H9 (cell line): ENCODE measurements at regions not wholly inside any gene's neighbourhood (a gene's known extent, or its start where the extent isn't known, plus 50 kb on each side); places are given as distances from the start of the nearest gene placed in this dataset.

Experiments
- DNase-seq: peaks from one replicate; pipeline ENCODE4 v3.0.0-alpha.2; 2017
- H2AFZ ChIP-seq: one replicate; pipeline ENCODE4 v1.6.1; 2013; ENCODE audit warnings: mild to moderate bottlenecking, low read length, control low read depth, moderate library complexity
- H2AK5ac ChIP-seq: 2 replicates; pipeline ENCODE4 v1.6.1; 2013; ENCODE audit warnings: low read length, control low read depth, mixed read lengths; ENCODE audit not compliant: insufficient read length
- H2BK120ac ChIP-seq: one replicate; pipeline ENCODE4 v1.6.1; 2013; ENCODE audit warnings: low read depth, mild to moderate bottlenecking, low read length, control low read depth, inconsistent platforms; ENCODE audit not compliant: poor library complexity, severe bottlenecking
- H2BK12ac ChIP-seq: 2 replicates; pipeline ENCODE4 v1.6.1; 2013; ENCODE audit warnings: low read length, control low read depth, mixed read lengths, low read depth; ENCODE audit not compliant: insufficient read length
- H2BK15ac ChIP-seq: 2 replicates; pipeline ENCODE4 v1.6.1; 2013; ENCODE audit warnings: low read depth, low read length, control low read depth
- H2BK20ac ChIP-seq: one replicate; pipeline ENCODE4 v1.6.1; 2013; ENCODE audit warnings: low read depth, mild to moderate bottlenecking, low read length, control low read depth, inconsistent platforms; ENCODE audit not compliant: poor library complexity, severe bottlenecking
- H2BK5ac ChIP-seq: 2 replicates; pipeline ENCODE4 v1.6.1; 2013; ENCODE audit warnings: low read length, control low read depth, mixed read lengths; ENCODE audit not compliant: insufficient read length
- H3K14ac ChIP-seq: 2 replicates; pipeline ENCODE4 v1.6.1; 2013; ENCODE audit warnings: low read length, control low read depth; ENCODE audit not compliant: insufficient read depth
- H3K18ac ChIP-seq: 2 replicates; pipeline ENCODE4 v1.6.1; 2013; ENCODE audit warnings: low read depth, mild to moderate bottlenecking, mixed read lengths, low read length, control low read depth; ENCODE audit not compliant: insufficient read length
- H3K23ac ChIP-seq: 2 replicates; pipeline ENCODE4 v1.6.1; 2013; ENCODE audit warnings: low read length, control low read depth, mixed read lengths, low read depth; ENCODE audit not compliant: insufficient read length
- H3K23me2 ChIP-seq: 2 replicates; pipeline ENCODE4 v1.6.1; 2013; ENCODE audit warnings: low read depth, mild to moderate bottlenecking, mixed read lengths, low read length, control low read depth; ENCODE audit not compliant: insufficient read length, poor library complexity, severe bottlenecking
- H3K27ac ChIP-seq: 2 replicates; pipeline ENCODE4 v1.5.1; 2013; ENCODE audit warnings: low read length, control low read depth, mixed read lengths, low read depth; ENCODE audit not compliant: insufficient read length
- H3K27me3 ChIP-seq: 2 replicates; pipeline ENCODE4 v1.6.1; 2013; ENCODE audit warnings: low read length, control low read depth, inconsistent platforms; ENCODE audit not compliant: insufficient read depth
- H3K4ac ChIP-seq: 2 replicates; pipeline ENCODE4 v1.6.1; 2013; ENCODE audit warnings: low read depth, mild to moderate bottlenecking, control low read depth, inconsistent platforms, low read length, moderate library complexity
- H3K4me1 ChIP-seq: 2 replicates; pipeline ENCODE4 v1.6.1; 2013; ENCODE audit warnings: low read length, control low read depth, inconsistent platforms; ENCODE audit not compliant: insufficient read depth
- H3K4me2 ChIP-seq: 2 replicates; pipeline ENCODE4 v1.6.1; 2013; ENCODE audit warnings: low read length, control low read depth, mixed read lengths; ENCODE audit not compliant: insufficient read length, insufficient read depth
- H3K56ac ChIP-seq: 2 replicates; pipeline ENCODE4 v1.6.1; 2013; ENCODE audit warnings: low read depth, mild to moderate bottlenecking, mixed read lengths, low read length, control low read depth; ENCODE audit not compliant: insufficient read length
- H3K79me1 ChIP-seq: 2 replicates; pipeline ENCODE4 v1.6.1; 2013; ENCODE audit warnings: low read depth, mild to moderate bottlenecking, moderate library complexity, low read length, control low read depth, inconsistent platforms; ENCODE audit not compliant: insufficient read depth, poor library complexity, severe bottlenecking
- H3K79me2 ChIP-seq: 2 replicates; pipeline ENCODE4 v1.6.1; 2013; ENCODE audit warnings: low read length, control low read depth, inconsistent platforms; ENCODE audit not compliant: insufficient read depth
- H3K9ac ChIP-seq: 2 replicates; pipeline ENCODE4 v1.6.1; 2013; ENCODE audit warnings: low read length, control low read depth, mixed read lengths; ENCODE audit not compliant: insufficient read length; ENCODE audit errors: extremely low read depth
- H3K9me3 ChIP-seq: one replicate; pipeline ENCODE4 v1.6.1; 2013; ENCODE audit warnings: low read depth, low read length, inconsistent platforms; ENCODE audit not compliant: control insufficient read depth
- H3T11ph ChIP-seq: one replicate; pipeline ENCODE4 v1.6.1; 2013; ENCODE audit warnings: mild to moderate bottlenecking, low read length, control low read depth, inconsistent platforms
- H4K20me1 ChIP-seq: one replicate; pipeline ENCODE4 v1.6.1; 2013; ENCODE audit not compliant: control insufficient read depth, insufficient read length, insufficient read depth
- H4K5ac ChIP-seq: 2 replicates; pipeline ENCODE4 v1.6.1; 2013; ENCODE audit warnings: low read depth, mild to moderate bottlenecking, mixed read lengths, low read length, control low read depth; ENCODE audit not compliant: insufficient read length
- H4K8ac ChIP-seq: replicated peaks from 2 replicates; pipeline ENCODE4 v1.6.1; 2013; ENCODE audit warnings: low read length, control low read depth, mixed read lengths, low read depth; ENCODE audit not compliant: insufficient read length
- H4K91ac ChIP-seq: 2 replicates; pipeline ENCODE4 v1.6.1; 2013; ENCODE audit warnings: low read depth, mild to moderate bottlenecking, moderate library complexity, mixed read lengths, low read length, control low read depth; ENCODE audit not compliant: insufficient read length
- H3K27ac Mint-ChIP-seq, 3 experiments: 2 replicates in 2 of 3; 3 replicates in 1 of 3; pipeline ENCODE4 v1.8.0; 2020 to 2021; ENCODE audit warnings: mixed read lengths in 3 of 3, mild to moderate bottlenecking in 1 of 3, moderate library complexity in 1 of 3
- H3K27me3 Mint-ChIP-seq: 2 replicates; pipeline ENCODE4 v1.8.0; 2021; ENCODE audit warnings: low read depth, mild to moderate bottlenecking, moderate library complexity, mixed read lengths
- H3K36me3 Mint-ChIP-seq, 3 experiments: 2 replicates in 2 of 3; 3 replicates in 1 of 3; pipeline ENCODE4 v1.8.0; 2020 to 2021; ENCODE audit warnings: low read depth in 3 of 3, mixed read lengths in 3 of 3; ENCODE audit not compliant: insufficient read depth in 1 of 3
- H3K4me1 Mint-ChIP-seq, 2 experiments: 2 replicates each; pipeline ENCODE4 v1.8.0; 2020; ENCODE audit warnings: mixed read lengths in 2 of 2
- H3K4me3 Mint-ChIP-seq, 2 experiments: 2 replicates in 1 of 2; 3 replicates in 1 of 2; pipeline ENCODE4 v1.8.0; 2020 to 2021; ENCODE audit warnings: mild to moderate bottlenecking in 2 of 2, mixed read lengths in 2 of 2, moderate library complexity in 1 of 2
- H3K9me3 Mint-ChIP-seq, 2 experiments: 2 replicates in 1 of 2; 3 replicates in 1 of 2; pipeline ENCODE4 v1.8.0; 2020; ENCODE audit warnings: mild to moderate bottlenecking in 2 of 2, mixed read lengths in 2 of 2, moderate library complexity in 1 of 2
- WGBS: extraction: QIAGEN DNeasy Blood & Tissue Kit; methylation state at CpG from one replicate; pipeline ENCODE4 v1.1.7; 2013; ENCODE audit warnings: missing lambda C conversion rate, low lambda C conversion rate, mixed read lengths; ENCODE audit not compliant: insufficient read length; ENCODE audit errors: extremely low coverage; 5-methylcytosine and 5-hydroxymethylcytosine counted together
- TF ChIP-seq, protein P1 (sequence below): fragments of 200-600 bp; sonication (generic); conservative IDR thresholded peaks from 3 replicates; pipeline ENCODE4 v1.8.0; 2021; ENCODE audit warnings: antibody characterized with exemption, mild to moderate bottlenecking

DNA sequence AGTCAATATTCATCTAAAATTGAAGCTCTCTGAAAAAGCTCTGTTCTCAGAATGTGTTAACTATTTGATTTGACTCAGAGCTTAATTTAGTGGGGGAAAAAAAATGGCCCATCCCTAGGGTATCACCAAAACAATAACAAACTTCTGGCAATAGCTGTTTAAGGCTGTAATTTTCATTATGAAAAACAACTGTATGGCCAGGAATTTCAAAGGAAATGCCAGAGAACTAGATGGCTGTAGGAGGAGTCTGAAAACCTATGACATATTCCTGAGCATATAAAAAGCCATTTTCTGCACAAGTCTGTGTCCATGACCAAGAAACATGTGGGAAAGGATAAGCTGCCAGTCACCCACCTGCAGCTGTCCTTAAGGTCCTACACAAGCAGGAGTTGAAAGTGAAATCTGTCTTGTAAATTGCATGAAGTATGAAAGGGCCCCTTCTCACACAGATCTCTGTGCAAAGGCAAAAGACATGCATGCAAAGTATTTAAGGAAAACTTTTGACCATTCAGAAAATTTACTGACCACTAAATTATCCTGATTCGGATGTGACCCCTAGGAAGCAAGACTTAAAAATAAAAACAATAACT is 299.1 kb downstream of the BTG1 start:
- Mint-ChIP-seq H3K36me3 (no peaks in the 10 kb centered on the region; a peak in 1 of 7 replicates), H3K4me1 (no peaks in the 10 kb centered on the region), H3K27ac (no peak overlapping the region), H3K9me3 (peaks cover 4 to 6% of the 10 kb centered on the region in 2 experiments; a peak in 2 of 5 replicates), H3K4me3 (no peak overlapping the region), H3K27me3 (no peaks in the 10 kb centered on the region)
- no peak overlapping the region for H3K4me2 ChIP-seq
- no peak for DNase-seq
- H2BK20ac ChIP-seq = no peak overlapping the region
- no peak overlapping the region for H2BK5ac ChIP-seq
- no peaks in the 10 kb centered on the region for H3K23me2 ChIP-seq
- H2BK15ac ChIP-seq = no peak overlapping the region
- TF ChIP-seq, protein P1, sequence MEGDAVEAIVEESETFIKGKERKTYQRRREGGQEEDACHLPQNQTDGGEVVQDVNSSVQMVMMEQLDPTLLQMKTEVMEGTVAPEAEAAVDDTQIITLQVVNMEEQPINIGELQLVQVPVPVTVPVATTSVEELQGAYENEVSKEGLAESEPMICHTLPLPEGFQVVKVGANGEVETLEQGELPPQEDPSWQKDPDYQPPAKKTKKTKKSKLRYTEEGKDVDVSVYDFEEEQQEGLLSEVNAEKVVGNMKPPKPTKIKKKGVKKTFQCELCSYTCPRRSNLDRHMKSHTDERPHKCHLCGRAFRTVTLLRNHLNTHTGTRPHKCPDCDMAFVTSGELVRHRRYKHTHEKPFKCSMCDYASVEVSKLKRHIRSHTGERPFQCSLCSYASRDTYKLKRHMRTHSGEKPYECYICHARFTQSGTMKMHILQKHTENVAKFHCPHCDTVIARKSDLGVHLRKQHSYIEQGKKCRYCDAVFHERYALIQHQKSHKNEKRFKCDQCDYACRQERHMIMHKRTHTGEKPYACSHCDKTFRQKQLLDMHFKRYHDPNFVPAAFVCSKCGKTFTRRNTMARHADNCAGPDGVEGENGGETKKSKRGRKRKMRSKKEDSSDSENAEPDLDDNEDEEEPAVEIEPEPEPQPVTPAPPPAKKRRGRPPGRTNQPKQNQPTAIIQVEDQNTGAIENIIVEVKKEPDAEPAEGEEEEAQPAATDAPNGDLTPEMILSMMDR = no peak
- no peak overlapping the region for H2BK12ac ChIP-seq
- H3K79me1 ChIP-seq = no peaks in the 10 kb centered on the region
- no peak overlapping the region for H3K4ac ChIP-seq
- H4K91ac ChIP-seq = no peak overlapping the region
- H2BK120ac ChIP-seq = no peak overlapping the region
- H2AFZ ChIP-seq = no peak overlapping the region
- no peak overlapping the region for H3K27ac ChIP-seq
- no peak overlapping the region for H3K14ac ChIP-seq
- no peaks in the 10 kb centered on the region for H3K27me3 ChIP-seq
- H4K5ac ChIP-seq = no peak overlapping the region
- H3K4me1 ChIP-seq = no peaks in the 10 kb centered on the region; the same call in 1 of the 2 replicates
- no CpG with 5 or more reads among the region's 1 CpG for WGBS
- no peaks in the 10 kb centered on the region for H3K79me2 ChIP-seq
- H3K23ac ChIP-seq = no peak overlapping the region
- H3K9me3 ChIP-seq = no peaks in the 10 kb centered on the region
- H4K20me1 ChIP-seq = no peaks in the 10 kb centered on the region
- no peak overlapping the region for H3K18ac ChIP-seq
- no peak overlapping the region for H2AK5ac ChIP-seq
- no peak overlapping the region for H3K56ac ChIP-seq
- H4K8ac ChIP-seq = no peak overlapping the region
- H3K9ac ChIP-seq = no peak overlapping the region
- no peak overlapping the region for H3T11ph ChIP-seq
